Breast epithelium (tissue), 4 donors: ENCODE measurements at regions not wholly inside any gene's neighbourhood (a gene's known extent, or its start where the extent isn't known, plus 50 kb on each side); places are given as distances from the start of the nearest gene placed in this dataset.
A peak's percentile ranks its signal among the peaks of the same experiment; 100 is the strongest.

Source experiments
- DNase-seq, 2 donors: peaks; one replicate each; pipeline ENCODE4 v3.0.0-alpha.2; 2019; ENCODE audit warnings: low spot score in 2 of 2
- H3K27ac ChIP-seq, 2 donors: fragments of 200-600 bp; sonication (generic) in 1 of 2; one replicate each; pipeline ENCODE4 v1.5.1; 2016 to 2019; ENCODE audit warnings: mild to moderate bottlenecking in 1 of 2
- H3K27me3 ChIP-seq, 2 donors: fragments of 200-600 bp; sonication (generic) in 1 of 2; one replicate each; pipeline versions ENCODE4 v1.5.1 to v1.6.0; 2017 to 2019; ENCODE audit warnings: control low read depth in 1 of 2, mild to moderate bottlenecking in 1 of 2
- H3K36me3 ChIP-seq: fragments of 200-600 bp; one replicate; pipeline ENCODE4 v1.5.1; 2019
- H3K4me1 ChIP-seq, 2 donors: fragments of 200-600 bp; sonication (generic); one replicate each; pipeline ENCODE4 v1.5.1; 2016 to 2019; ENCODE audit warnings: control low read depth in 1 of 2
- H3K4me3 ChIP-seq, 3 donors: fragments of 200-600 bp; sonication (generic); 1 replicate in 2 of 3; 2 replicates in 1 of 3; pipeline ENCODE4 v1.5.1; 2016 to 2019; ENCODE audit warnings: mild to moderate bottlenecking in 3 of 3, moderate library complexity in 2 of 3
- H3K9me3 ChIP-seq, 2 donors: fragments of 200-600 bp; sonication (generic) in 1 of 2; one replicate each; pipeline ENCODE4 v1.5.1; 2016 to 2019; ENCODE audit warnings: control low read depth in 1 of 2
- POLR2A ChIP-seq: fragments of 450-650 bp; IDR thresholded peaks from one replicate; pipeline ENCODE4 v1.6.1; 2016; ENCODE audit warnings: antibody characterized with exemption, mild to moderate bottlenecking, moderate library complexity
- POLR2AphosphoS5 ChIP-seq, 3 donors: sonication (generic); formaldehyde crosslinking; IDR thresholded peaks; one replicate each; pipeline ENCODE4 v1.6.1; 2017; ENCODE audit warnings: antibody characterized with exemption in 3 of 3
- intact Hi-C: fragments of 100-400 bp; cut with DNase I; formaldehyde crosslinking; loops from one replicate; pipeline ENCODE4 v1.15.1; 2023; ENCODE audit warnings: low total_unique reads
- TF ChIP-seq, protein P1 (sequence below), 3 donors: fragments of 450-650 bp; IDR thresholded peaks; one replicate each; pipeline ENCODE4 v1.5.1; 2016 to 2017; ENCODE audit warnings: antibody characterized with exemption in 3 of 3, mild to moderate bottlenecking in 3 of 3, moderate library complexity in 3 of 3

DNA sequence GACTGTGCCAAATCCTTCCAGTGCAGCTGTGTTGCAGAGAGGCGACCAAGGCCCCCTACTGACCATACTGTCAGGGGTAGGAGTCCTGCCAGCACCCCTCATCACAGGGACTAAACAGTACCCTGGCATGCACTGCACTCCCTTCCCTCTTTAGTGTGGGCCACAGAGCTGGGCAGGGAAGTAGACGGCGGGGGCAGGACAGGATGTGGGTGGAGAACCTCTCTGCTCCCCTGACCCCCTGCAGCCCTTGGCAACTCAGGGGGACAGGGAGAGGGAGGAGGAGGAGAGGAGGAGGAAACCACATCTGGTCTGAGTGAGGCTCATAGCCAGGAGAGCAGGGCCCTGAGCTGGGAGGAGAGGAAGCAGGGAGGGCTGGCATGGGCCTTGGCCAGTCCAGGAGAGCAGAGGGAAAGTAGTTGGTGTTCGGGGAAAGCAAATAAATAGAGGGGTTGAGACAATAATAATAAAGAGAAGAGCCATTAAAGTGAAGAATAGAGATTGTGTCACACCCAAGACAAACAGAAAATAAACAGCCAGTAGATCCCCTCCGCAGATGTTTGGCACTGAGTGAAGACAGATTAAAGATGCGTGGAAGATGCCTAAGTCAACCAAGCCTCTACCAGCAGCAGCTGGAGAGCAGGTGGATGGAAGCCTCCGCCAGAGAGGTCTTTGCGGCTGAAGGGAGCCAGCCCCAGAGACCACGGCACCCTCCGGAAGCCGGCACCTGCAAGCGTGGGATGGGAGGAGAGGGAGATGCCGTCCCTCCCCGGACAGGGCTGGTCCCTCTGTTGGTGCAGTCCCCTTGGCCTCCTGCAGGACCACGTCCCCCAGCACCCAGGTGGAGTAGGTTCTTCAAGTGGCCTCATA, 61.5 kb downstream of the RPUSD4 start:
- no peaks in the 10 kb centered on the region for H3K36me3 ChIP-seq
- no peak overlapping the region for H3K27ac ChIP-seq
- H3K27me3 ChIP-seq = no peaks in the 10 kb centered on the region
- no peaks in the 10 kb centered on the region for H3K4me1 ChIP-seq
- no peak for TF ChIP-seq POLR2AphosphoS5 (IDR thresholded peaks at IDR 0.05)
- TF ChIP-seq POLR2A = no peak
- TF ChIP-seq, protein P1, sequence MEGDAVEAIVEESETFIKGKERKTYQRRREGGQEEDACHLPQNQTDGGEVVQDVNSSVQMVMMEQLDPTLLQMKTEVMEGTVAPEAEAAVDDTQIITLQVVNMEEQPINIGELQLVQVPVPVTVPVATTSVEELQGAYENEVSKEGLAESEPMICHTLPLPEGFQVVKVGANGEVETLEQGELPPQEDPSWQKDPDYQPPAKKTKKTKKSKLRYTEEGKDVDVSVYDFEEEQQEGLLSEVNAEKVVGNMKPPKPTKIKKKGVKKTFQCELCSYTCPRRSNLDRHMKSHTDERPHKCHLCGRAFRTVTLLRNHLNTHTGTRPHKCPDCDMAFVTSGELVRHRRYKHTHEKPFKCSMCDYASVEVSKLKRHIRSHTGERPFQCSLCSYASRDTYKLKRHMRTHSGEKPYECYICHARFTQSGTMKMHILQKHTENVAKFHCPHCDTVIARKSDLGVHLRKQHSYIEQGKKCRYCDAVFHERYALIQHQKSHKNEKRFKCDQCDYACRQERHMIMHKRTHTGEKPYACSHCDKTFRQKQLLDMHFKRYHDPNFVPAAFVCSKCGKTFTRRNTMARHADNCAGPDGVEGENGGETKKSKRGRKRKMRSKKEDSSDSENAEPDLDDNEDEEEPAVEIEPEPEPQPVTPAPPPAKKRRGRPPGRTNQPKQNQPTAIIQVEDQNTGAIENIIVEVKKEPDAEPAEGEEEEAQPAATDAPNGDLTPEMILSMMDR (IDR thresholded peaks at IDR 0.05) = no peak
- no peak overlapping the region for H3K4me3 ChIP-seq
- DNase-seq = no peak
- H3K9me3 ChIP-seq = no peaks in the 10 kb centered on the region
- intact Hi-C loops = no loop called here

DNA sequence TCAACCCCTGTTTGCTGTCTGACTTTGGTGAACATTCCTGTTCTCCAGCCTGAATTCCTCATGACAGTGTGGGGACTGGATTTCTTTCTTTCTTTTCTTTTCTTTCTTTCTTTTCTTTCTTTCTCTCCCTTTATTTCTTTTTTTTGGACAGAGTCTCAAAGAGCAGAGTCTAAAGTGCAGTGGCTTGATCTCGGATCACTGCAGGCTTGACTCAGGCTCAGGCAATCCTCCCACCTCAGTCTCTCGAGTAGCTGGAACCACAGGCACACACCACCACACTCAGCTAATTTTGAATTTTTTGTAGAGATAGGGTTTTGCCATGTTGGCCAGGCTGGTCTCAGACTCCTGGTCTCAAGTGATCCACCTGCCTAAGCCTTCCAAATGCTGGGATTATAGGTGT, 63.1 kb downstream of the RPUSD4 start:
- Histone ChIP-seq H3K27ac (no peak overlapping the region), H3K4me3 (no peak overlapping the region), H3K27me3 (no peaks in the 10 kb centered on the region), H3K9me3 (no peaks in the 10 kb centered on the region), H3K4me1 (no peaks in the 10 kb centered on the region), H3K36me3 (no peaks in the 10 kb centered on the region)
- intact Hi-C loops = no loop called here
- TF ChIP-seq POLR2A = no peak
- no peak for TF ChIP-seq POLR2AphosphoS5 (IDR thresholded peaks at IDR 0.05)
- TF ChIP-seq, protein P1 (IDR thresholded peaks at IDR 0.05) = no peak
- DNase-seq = no peak

DNA sequence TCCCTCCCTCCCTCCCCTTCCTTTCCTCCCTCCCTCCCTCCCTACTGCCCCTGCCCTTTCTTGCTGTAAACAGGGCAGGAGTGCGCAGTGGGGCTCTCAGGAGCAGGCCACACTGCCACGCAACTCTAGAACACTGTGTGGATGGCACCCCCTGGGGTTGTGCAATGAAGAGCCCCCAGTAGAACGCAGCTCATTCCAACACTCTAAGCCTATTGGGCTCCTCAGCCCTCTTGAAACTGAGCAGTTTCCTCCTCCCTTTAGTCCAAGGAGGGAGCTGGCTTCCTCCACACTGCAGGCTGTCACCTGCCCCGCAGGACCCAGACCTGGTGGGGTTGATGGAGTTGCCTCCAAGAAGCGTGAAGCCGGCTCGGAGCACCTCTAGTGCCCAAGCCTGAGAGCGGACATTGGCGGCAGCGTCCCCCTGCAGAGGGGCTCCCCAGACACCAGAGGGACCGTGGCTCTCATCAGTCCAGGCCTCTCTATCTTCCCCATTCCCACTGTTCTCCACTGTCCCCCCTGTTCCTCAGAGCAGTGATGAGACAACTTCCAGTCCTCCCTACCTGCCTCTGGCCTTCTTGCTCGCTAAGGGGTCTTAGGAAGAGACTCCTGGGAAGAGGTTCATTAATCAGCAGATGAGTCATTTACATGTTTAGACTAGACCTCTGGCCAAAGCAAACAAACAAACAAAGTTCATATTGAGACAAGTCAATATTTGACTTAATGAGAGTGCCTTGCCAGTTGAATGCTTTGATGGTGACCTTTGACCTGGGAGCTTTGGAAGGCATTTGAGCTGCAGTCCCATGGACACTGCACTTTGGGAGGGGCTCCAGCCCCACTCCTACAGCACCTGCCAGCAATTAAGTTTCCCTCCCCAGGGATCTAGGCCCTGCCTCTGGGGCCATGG, 64.0 kb downstream of the RPUSD4 start:
- Histone ChIP-seq H3K4me1 (no peaks in the 10 kb centered on the region), H3K36me3 (no peaks in the 10 kb centered on the region), H3K4me3 (no peak overlapping the region), H3K9me3 (no peaks in the 10 kb centered on the region), H3K27me3 (no peaks in the 10 kb centered on the region), H3K27ac (peak overlapping the region in 1 of 2 donors; percentile 61)
- no peak for DNase-seq
- intact Hi-C loops = no loop called here
- TF ChIP-seq POLR2AphosphoS5 (IDR thresholded peaks at IDR 0.05) (no peak), POLR2A (no peak)
- TF ChIP-seq, protein P1 (IDR thresholded peaks at IDR 0.05) = no peak

DNA sequence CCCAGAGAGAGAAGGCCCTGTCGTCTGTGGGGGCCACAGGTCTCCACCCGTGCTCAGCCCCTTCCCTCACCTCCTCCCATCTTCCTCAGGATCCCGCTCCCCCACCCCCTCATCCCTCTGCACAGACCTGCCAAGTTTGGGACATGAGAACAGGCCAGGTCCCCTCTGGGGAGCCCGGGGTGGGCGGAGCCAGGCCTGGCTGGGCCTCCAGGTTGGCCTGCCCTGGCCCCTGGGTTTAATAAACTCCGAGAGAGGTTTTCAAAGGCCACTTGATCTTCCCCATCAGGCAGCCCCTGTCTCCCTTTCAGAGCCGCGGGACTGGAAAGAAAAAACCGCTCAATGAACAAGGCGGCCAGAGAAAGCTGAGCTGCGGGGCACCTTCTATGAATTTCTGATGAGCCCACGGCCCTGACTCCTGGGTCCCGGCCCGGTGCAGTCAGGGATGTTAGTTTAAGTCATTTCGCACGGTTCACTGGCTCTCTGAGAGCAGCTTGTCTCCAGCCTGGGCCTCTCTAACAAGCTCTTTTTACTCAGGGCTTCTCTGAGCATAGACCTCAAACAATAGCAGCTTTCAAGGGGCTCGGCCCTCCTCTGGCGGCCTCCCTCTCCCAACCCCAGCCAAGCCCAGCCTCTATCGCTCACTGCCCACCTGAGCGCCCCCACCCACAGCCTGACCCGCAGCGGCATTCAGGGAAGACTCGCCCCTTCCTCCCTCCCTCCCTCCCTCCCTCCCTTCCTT, 64.8 kb downstream of the RPUSD4 start:
- Histone ChIP-seq H3K4me3 (peak overlapping the region in 1 of 3 donors; percentile 22), H3K27me3 (no peaks in the 10 kb centered on the region), H3K9me3 (no peaks in the 10 kb centered on the region), H3K36me3 (no peaks in the 10 kb centered on the region), H3K4me1 (no peaks in the 10 kb centered on the region), H3K27ac (peak overlapping the region; percentile 18 to 61)
- TF ChIP-seq, protein P1 (IDR thresholded peaks at IDR 0.05) = no peak
- TF ChIP-seq POLR2AphosphoS5 (IDR thresholded peaks at IDR 0.05) = no peak
- TF ChIP-seq POLR2A = no peak
- intact Hi-C loops = no loop called here
- DNase-seq = no peak
